Neutrophil (primary cell): ENCODE measurements at regions not wholly inside any gene's neighbourhood (a gene's known extent, or its start where the extent isn't known, plus 50 kb on each side); places are given as distances from the start of the nearest gene placed in this dataset.

Source experiments
- H3K27ac ChIP-seq: fragments of 200-600 bp; sonication (generic); 2 replicates; pipeline ENCODE4 v1.5.1; 2016; ENCODE audit warnings: mild to moderate bottlenecking, moderate library complexity
- H3K27me3 ChIP-seq: fragments of 200-600 bp; sonication (generic); 2 replicates; pipeline ENCODE4 v1.6.0; 2016; ENCODE audit warnings: mild to moderate bottlenecking
- H3K36me3 ChIP-seq: fragments of 200-600 bp; sonication (generic); 2 replicates; pipeline ENCODE4 v1.5.1; 2017
- H3K4me1 ChIP-seq, 2 experiments: fragments of 200-600 bp in 1 of 2; sonication (generic) in 1 of 2; 1 replicate in 1 of 2; 2 replicates in 1 of 2; pipeline versions ENCODE4 v1.5.1 to v1.6.1; 2013 to 2016; ENCODE audit warnings: low read depth in 1 of 2, low read length in 1 of 2, mild to moderate bottlenecking in 1 of 2, moderate library complexity in 1 of 2; ENCODE audit not compliant: control insufficient read depth in 1 of 2, insufficient read depth in 1 of 2
- H3K4me3 ChIP-seq, 2 experiments: fragments of 200-600 bp in 1 of 2; sonication (generic) in 1 of 2; 1 replicate in 1 of 2; 2 replicates in 1 of 2; pipeline ENCODE4 v1.5.1; 2013 to 2016; ENCODE audit warnings: low read depth in 1 of 2, low read length in 1 of 2, mild to moderate bottlenecking in 1 of 2, moderate library complexity in 1 of 2
- H3K9me3 ChIP-seq: fragments of 200-600 bp; sonication (generic); 2 replicates; pipeline ENCODE4 v1.5.1; 2016
- CTCF ChIP-seq: fragments of 200-600 bp; sonication (generic); IDR thresholded peaks from 2 replicates; pipeline ENCODE4 v1.5.1; 2016; ENCODE audit warnings: antibody characterized with exemption

GRCh38 chr12:20248646-20249045 lies 119.7 kb upstream of the PDE3A start:
- H3K36me3 ChIP-seq, result no peaks in the 10 kb centered on the region
- no peak overlapping the region for H3K4me3 ChIP-seq
- no peaks in the 10 kb centered on the region for H3K27me3 ChIP-seq
- no peaks in the 10 kb centered on the region for H3K4me1 ChIP-seq
- H3K9me3 ChIP-seq, result no peaks in the 10 kb centered on the region
- no peak for TF ChIP-seq CTCF
- H3K27ac ChIP-seq, result no peak overlapping the region

GRCh38 chr12:20250761-20251160 lies 117.6 kb upstream of the PDE3A start:
- Histone ChIP-seq H3K9me3 (no peaks in the 10 kb centered on the region), H3K27me3 (no peaks in the 10 kb centered on the region), H3K4me3 (no peak overlapping the region), H3K36me3 (no peaks in the 10 kb centered on the region), H3K27ac (no peak overlapping the region), H3K4me1 (no peaks in the 10 kb centered on the region)
- no peak for TF ChIP-seq CTCF

- Histone ChIP-seq H3K27me3 (no peaks in the 10 kb centered on the region), H3K9me3 (no peaks in the 10 kb centered on the region), H3K4me1 (no peaks in the 10 kb centered on the region), H3K27ac (no peak overlapping the region), H3K4me3 (no peak overlapping the region), H3K36me3 (no peaks in the 10 kb centered on the region)
- no peak for TF ChIP-seq CTCF
Measured at GRCh38 chr12:20257311-20257710, 111.0 kb upstream of the PDE3A start.

GRCh38 chr12:20259786-20260185 lies 108.6 kb upstream of the PDE3A start:
- TF ChIP-seq CTCF, result no peak
- Histone ChIP-seq H3K27ac (no peak overlapping the region), H3K4me3 (no peak overlapping the region), H3K9me3 (no peaks in the 10 kb centered on the region), H3K4me1 (no peaks in the 10 kb centered on the region), H3K27me3 (no peaks in the 10 kb centered on the region), H3K36me3 (no peaks in the 10 kb centered on the region)

- no peaks in the 10 kb centered on the region for H3K36me3 ChIP-seq
- no peak overlapping the region for H3K4me3 ChIP-seq
- no peaks in the 10 kb centered on the region for H3K4me1 ChIP-seq
- H3K27ac ChIP-seq, result no peak overlapping the region
- TF ChIP-seq CTCF, result no peak
- no peaks in the 10 kb centered on the region for H3K9me3 ChIP-seq
- no peaks in the 10 kb centered on the region for H3K27me3 ChIP-seq
Measured at GRCh38 chr12:20260851-20261250, 107.5 kb upstream of the PDE3A start.

GRCh38 chr12:20262119-20262518 lies 106.2 kb upstream of the PDE3A start:
- no peaks in the 10 kb centered on the region for H3K27me3 ChIP-seq
- H3K9me3 ChIP-seq, result no peaks in the 10 kb centered on the region
- no peaks in the 10 kb centered on the region for H3K36me3 ChIP-seq
- no peak for TF ChIP-seq CTCF
- no peaks in the 10 kb centered on the region for H3K4me1 ChIP-seq
- no peak overlapping the region for H3K27ac ChIP-seq
- no peak overlapping the region for H3K4me3 ChIP-seq
